C4-2B (cell line): ENCODE measurements at regions not wholly inside any gene's neighbourhood (a gene's known extent, or its start where the extent isn't known, plus 50 kb on each side); places are given as distances from the start of the nearest gene placed in this dataset.

Source experiments
- ZFX ChIP-seq: fragments of 450-650 bp; IDR thresholded peaks from 2 replicates; pipeline ENCODE4 v1.6.1; 2017
- TF ChIP-seq, protein P1 (sequence below): fragments of 450-650 bp; conservative IDR thresholded peaks from 2 replicates; pipeline ENCODE4 v1.5.1; 2017; ENCODE audit warnings: mild to moderate bottlenecking

DNA sequence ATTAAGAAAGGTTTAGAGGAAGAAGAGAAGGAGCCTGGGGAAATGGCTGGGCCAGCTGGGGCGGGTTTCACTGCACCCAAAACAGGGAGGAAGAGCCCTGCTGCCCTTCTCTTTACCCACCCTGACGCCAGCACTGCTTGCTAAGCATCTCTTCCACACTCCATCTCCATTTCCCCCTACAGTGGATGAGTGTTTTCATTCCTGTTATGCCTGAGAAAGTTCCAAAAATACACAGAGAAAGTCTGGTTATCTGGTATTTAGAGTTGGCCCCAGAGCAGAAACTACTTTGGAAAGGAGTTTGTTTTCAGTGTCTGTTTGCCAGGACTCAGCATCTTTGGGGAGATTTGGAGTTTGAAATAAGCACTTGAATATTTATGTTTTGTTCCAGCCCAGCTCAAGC is 451.0 kb downstream of the SLC4A3 start:
- TF ChIP-seq, protein P1, sequence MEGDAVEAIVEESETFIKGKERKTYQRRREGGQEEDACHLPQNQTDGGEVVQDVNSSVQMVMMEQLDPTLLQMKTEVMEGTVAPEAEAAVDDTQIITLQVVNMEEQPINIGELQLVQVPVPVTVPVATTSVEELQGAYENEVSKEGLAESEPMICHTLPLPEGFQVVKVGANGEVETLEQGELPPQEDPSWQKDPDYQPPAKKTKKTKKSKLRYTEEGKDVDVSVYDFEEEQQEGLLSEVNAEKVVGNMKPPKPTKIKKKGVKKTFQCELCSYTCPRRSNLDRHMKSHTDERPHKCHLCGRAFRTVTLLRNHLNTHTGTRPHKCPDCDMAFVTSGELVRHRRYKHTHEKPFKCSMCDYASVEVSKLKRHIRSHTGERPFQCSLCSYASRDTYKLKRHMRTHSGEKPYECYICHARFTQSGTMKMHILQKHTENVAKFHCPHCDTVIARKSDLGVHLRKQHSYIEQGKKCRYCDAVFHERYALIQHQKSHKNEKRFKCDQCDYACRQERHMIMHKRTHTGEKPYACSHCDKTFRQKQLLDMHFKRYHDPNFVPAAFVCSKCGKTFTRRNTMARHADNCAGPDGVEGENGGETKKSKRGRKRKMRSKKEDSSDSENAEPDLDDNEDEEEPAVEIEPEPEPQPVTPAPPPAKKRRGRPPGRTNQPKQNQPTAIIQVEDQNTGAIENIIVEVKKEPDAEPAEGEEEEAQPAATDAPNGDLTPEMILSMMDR, result no peak
- no peak for TF ChIP-seq ZFX
